ENCODE measurements at regions not wholly inside any gene's neighbourhood (a gene's known extent, or its start where the extent isn't known, plus 50 kb on each side); places are given as distances from the start of the nearest gene placed in this dataset.

DNA sequence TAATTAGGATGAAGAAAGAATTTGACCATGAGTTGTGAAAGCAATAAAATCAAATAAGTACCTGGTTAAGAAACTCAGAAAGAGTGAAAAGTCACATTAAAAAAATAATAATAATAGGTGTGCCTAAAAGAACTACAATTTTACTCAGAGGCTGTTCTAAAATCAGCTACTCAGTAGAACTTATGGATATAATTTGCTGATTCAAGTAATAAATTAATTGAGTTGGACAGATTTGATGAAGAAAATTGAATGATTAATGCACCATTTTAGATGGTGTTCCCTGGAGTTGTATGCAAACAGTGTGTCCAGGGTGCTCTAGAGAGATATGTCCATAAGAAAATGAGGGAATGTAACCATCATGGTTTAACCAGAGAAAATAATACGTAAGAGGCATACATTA, 2852.5 kb downstream of the PCDH9 start:
- no peak for DNase-seq (ENCODE audit: extremely low spot score)
- Histone ChIP-seq H3K9me3 (no peaks in the 10 kb centered on the region), H3K4me1 (no peaks in the 10 kb centered on the region), H3K27me3 (no peaks in the 10 kb centered on the region), H3K27ac (replicated peaks in 1 of 4) (no peak overlapping the region), H3K4me3 (no peak overlapping the region), H3K36me3 (no peaks in the 10 kb centered on the region)
- intact Hi-C loops (cut with DNase I) = no loop called here
- TF ChIP-seq, protein P1, sequence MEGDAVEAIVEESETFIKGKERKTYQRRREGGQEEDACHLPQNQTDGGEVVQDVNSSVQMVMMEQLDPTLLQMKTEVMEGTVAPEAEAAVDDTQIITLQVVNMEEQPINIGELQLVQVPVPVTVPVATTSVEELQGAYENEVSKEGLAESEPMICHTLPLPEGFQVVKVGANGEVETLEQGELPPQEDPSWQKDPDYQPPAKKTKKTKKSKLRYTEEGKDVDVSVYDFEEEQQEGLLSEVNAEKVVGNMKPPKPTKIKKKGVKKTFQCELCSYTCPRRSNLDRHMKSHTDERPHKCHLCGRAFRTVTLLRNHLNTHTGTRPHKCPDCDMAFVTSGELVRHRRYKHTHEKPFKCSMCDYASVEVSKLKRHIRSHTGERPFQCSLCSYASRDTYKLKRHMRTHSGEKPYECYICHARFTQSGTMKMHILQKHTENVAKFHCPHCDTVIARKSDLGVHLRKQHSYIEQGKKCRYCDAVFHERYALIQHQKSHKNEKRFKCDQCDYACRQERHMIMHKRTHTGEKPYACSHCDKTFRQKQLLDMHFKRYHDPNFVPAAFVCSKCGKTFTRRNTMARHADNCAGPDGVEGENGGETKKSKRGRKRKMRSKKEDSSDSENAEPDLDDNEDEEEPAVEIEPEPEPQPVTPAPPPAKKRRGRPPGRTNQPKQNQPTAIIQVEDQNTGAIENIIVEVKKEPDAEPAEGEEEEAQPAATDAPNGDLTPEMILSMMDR (IDR thresholded peaks at IDR 0.05) = no peak
- 77% methylated on average over 1 of the region's 1 CpG for WGBS

DNA sequence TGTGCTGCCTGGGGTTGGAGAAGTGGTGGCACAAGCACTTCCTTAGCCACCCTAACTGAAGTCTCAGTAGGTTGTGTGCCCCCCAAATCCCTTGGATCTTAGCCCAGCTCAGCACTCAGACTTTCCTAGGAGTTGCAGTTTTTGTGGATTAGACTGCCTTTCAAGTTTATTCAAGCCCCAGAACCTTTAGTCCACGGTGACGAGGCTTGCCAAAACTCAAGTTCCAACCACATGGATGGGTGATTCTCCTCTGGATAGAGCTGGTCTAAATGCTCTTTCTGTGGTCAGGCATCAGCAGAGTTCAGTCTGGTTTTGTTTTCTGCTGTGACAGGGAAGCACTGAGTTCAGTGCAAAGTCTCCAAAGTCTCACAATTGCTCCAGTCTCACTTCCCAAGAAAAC, 2858.7 kb downstream of the PCDH9 start:
- Histone ChIP-seq H3K9me3 (no peaks in the 10 kb centered on the region), H3K4me1 (no peaks in the 10 kb centered on the region), H3K27me3 (no peaks in the 10 kb centered on the region), H3K4me3 (no peak overlapping the region), H3K36me3 (no peaks in the 10 kb centered on the region), H3K27ac (replicated peaks in 1 of 4) (no peak overlapping the region)
- TF ChIP-seq POLR2A (IDR thresholded peaks at IDR 0.05; ENCODE audit: low read depth) (no peak), EP300 (IDR thresholded peaks at IDR 0.05) (no peak), POLR2AphosphoS5 (IDR thresholded peaks at IDR 0.05) (no peak)
- TF ChIP-seq, protein P1 (IDR thresholded peaks at IDR 0.05) = no peak
- WGBS = 88% methylated on average over 2 of the region's 2 CpGs
- DNase-seq (ENCODE audit: extremely low spot score) = no peak
- intact Hi-C loops (cut with DNase I) = no loop called here

DNA sequence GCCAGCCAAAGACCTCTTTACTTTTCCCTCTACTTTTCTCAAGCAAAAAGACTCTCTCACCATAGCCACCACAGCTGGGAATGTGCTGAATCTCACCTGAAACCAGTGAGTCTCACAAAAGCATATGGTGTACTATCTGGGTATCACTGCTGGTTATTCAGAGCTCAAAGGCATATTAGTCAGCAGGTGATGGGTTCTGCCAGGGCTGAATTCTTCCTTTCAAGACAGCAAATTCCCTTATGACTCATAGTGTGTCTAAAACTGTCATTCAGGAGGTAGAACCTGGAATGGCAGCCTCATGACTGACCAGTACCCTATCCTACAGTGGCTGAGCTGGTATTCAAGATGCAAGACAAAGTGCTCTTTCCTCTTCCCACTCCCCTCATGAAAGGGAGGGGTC, 2859.1 kb downstream of the PCDH9 start:
- Histone ChIP-seq H3K27me3 (no peaks in the 10 kb centered on the region), H3K9me3 (no peaks in the 10 kb centered on the region), H3K4me3 (no peak overlapping the region), H3K4me1 (no peaks in the 10 kb centered on the region), H3K36me3 (no peaks in the 10 kb centered on the region), H3K27ac (replicated peaks in 1 of 4) (no peak overlapping the region)
- DNase-seq (ENCODE audit: extremely low spot score) = no peak
- TF ChIP-seq POLR2A (IDR thresholded peaks at IDR 0.05; ENCODE audit: low read depth) (no peak), EP300 (IDR thresholded peaks at IDR 0.05) (no peak), POLR2AphosphoS5 (IDR thresholded peaks at IDR 0.05) (no peak)
- TF ChIP-seq, protein P1 (IDR thresholded peaks at IDR 0.05) = no peak
- intact Hi-C loops (cut with DNase I) = no loop called here

DNA sequence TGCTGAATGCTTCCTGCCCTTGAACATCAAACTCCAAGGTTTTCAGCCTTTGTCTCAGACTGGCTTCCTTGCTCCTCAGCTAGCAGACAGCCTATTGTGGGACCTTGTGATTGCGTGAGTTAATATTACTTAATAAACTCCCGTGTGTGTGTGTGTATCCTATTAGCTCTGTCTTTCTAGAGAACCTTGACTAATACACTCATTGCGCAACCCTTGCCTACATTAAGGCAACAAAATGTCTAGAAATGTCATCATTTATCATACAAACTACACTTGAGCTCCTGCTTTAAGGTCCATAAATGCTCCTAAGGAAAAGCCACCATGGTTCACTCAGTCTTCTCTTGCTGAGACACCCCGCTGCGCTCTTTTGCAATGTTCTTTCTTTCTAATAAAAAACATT, 2861.0 kb downstream of the PCDH9 start:
- H3K4me1 ChIP-seq = no peaks in the 10 kb centered on the region
- intact Hi-C loops (cut with DNase I) = no loop called here
- H3K36me3 ChIP-seq = no peaks in the 10 kb centered on the region
- H3K9me3 ChIP-seq = no peaks in the 10 kb centered on the region
- WGBS = 89% methylated on average over 5 of the region's 5 CpGs
- TF ChIP-seq, protein P1 (IDR thresholded peaks at IDR 0.05) = no peak
- TF ChIP-seq POLR2A (IDR thresholded peaks at IDR 0.05; ENCODE audit: low read depth) (no peak), EP300 (IDR thresholded peaks at IDR 0.05) (no peak), POLR2AphosphoS5 (IDR thresholded peaks at IDR 0.05) (no peak)
- no peak overlapping the region for H3K27ac ChIP-seq (replicated peaks in 1 of 4)
- H3K27me3 ChIP-seq = no peaks in the 10 kb centered on the region
- no peak for DNase-seq (ENCODE audit: extremely low spot score)
- no peak overlapping the region for H3K4me3 ChIP-seq

DNA sequence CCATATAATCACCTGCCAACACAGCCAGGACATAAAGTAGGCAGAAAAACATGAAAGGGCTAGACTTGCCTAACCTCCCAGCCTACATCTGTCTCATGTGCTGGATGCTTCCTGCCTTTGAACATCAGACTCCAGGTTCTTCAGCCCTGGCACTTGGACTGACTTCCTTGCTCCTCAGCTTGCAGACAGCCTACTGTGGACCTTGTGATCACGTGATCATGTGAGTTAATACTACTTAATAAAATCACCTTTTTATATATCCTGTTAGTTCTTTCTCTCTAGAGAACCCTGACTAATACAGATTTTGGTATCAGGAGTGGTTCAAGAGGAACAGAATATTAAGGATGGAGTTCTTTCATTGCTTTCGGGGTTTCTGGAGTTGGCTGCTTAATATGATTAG, 2867.6 kb downstream of the PCDH9 start:
- WGBS = 87% methylated on average over 2 of the region's 2 CpGs
- Histone ChIP-seq H3K36me3 (no peaks in the 10 kb centered on the region), H3K9me3 (no peaks in the 10 kb centered on the region), H3K4me1 (no peaks in the 10 kb centered on the region), H3K4me3 (no peak overlapping the region), H3K27me3 (no peaks in the 10 kb centered on the region), H3K27ac (replicated peaks in 1 of 4) (no peak overlapping the region)
- TF ChIP-seq POLR2AphosphoS5 (IDR thresholded peaks at IDR 0.05) = no peak
- TF ChIP-seq, protein P1 (IDR thresholded peaks at IDR 0.05) = no peak
- TF ChIP-seq EP300 (IDR thresholded peaks at IDR 0.05) = no peak
- no peak for TF ChIP-seq POLR2A (IDR thresholded peaks at IDR 0.05; ENCODE audit: low read depth)
- intact Hi-C loops (cut with DNase I) = no loop called here
- DNase-seq (ENCODE audit: extremely low spot score) = no peak

Data from esophagus muscularis mucosa (tissue), 4 donors.